ENCODE measurements at regions not wholly inside any gene's neighbourhood (a gene's known extent, or its start where the extent isn't known, plus 50 kb on each side); places are given as distances from the start of the nearest gene placed in this dataset.
"Not testable (repeated sequence)": the region's sequence is repeated elsewhere in the genome, so short reads cannot be mapped to it uniquely, and the experiment has no call there.

GRCh38 chr6:113754291-113754690 is 102.9 kb upstream of the MARCKS start:
- in situ Hi-C loops (cut with MboI; ENCODE audit: low pct_unique_long_range_greater_than_20kb, low sequenced_read_pairs): no loop called here
- DNase-seq: no peak

GRCh38 chr6:113755449-113756289 is 101.5 kb upstream of the MARCKS start:
- DNase-seq: no peak
- in situ Hi-C loops (cut with MboI; ENCODE audit: low pct_unique_long_range_greater_than_20kb, low sequenced_read_pairs): no loop called here

DNA sequence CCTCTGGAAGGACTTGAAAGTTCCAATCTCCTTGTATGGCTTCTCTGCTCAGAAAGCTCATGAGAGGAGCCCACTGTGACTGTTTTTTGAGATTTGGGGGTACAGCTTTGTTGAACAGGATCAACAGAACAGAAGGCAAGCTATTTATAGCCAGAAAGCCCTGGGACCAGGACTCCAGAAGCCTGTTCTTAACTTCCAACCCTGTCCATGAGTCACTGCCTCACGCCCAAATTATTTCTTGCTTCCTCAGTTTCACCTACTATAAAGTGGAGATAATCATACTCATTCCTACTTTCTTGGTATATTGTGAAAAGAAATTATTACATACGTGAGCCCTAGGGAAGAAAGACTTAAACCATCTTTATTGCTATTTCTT is 100.9 kb upstream of the MARCKS start:
- DNase-seq: no peak
- in situ Hi-C loops (cut with MboI; ENCODE audit: low pct_unique_long_range_greater_than_20kb, low sequenced_read_pairs): no loop called here

GRCh38 chr6:113758214-113758613 is 98.9 kb upstream of the MARCKS start:
- in situ Hi-C loops (cut with MboI; ENCODE audit: low pct_unique_long_range_greater_than_20kb, low sequenced_read_pairs): no loop called here
- no peak for DNase-seq

DNA sequence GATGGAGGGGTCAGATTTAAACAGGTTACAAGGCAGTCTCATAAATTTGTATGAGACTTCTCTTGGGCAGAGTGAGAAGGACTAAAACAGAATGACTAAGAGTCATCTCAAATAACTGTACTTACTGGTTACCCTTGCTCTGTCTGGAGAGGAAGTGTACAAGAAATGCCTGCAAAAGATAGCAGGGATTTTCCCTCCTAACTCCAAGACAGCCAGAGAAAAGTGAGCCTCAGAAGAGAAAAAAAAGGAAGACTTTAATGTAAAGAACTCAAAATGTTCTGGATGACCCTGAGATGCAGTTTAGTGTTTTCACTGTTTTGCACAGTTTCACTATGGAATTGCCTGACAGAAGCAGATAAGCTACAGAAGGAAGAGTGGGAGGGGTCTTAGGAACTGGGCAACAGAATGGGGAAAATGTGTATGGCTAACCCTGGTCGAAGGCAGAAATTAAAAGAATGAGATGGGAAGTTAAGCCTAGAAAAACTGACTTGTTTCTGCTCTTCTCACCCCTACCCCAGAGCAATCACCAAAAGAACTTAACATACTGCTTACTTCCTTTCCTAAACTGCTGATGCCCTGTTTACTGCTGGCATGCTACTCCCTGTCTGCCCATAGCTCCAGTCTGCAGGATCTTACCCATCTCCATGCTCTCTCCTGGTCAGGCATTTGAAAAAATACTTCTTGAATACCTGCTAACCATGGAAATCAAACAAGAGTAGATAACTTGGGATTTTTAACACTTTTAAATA is 98.1 kb upstream of the MARCKS start:
- no peak for DNase-seq
- in situ Hi-C loops (cut with MboI; ENCODE audit: low pct_unique_long_range_greater_than_20kb, low sequenced_read_pairs): no loop called here

GRCh38 chr6:113762641-113763040 is 94.5 kb upstream of the MARCKS start:
- in situ Hi-C loops (cut with MboI; ENCODE audit: low pct_unique_long_range_greater_than_20kb, low sequenced_read_pairs): no loop called here
- no peak for DNase-seq

DNA sequence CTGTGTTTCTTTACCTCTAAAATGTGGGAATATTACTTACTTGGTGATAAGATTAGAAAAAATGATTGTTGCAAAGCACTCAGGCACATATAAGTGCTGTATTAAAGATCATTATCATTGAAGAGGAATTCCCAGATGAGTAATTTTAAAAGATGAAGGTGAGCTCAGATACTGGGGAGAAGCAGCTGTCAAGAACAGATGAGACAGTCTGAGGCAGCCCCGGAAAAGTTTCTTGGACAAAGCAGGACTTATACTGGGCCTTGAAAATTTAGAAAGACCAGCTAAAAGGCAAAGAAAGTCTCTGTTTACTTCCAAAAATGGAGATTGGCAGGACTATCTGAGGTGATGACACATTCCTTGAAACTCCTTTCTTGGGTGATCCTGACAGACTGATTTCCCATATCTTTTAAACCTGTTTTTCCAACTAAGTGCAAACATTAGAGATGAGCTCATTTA is 93.8 kb upstream of the MARCKS start:
- in situ Hi-C loops (cut with MboI; ENCODE audit: low pct_unique_long_range_greater_than_20kb, low sequenced_read_pairs): no loop called here
- DNase-seq: no peak

- in situ Hi-C loops (cut with MboI; ENCODE audit: low pct_unique_long_range_greater_than_20kb, low sequenced_read_pairs): no loop called here
- DNase-seq: no peak
These were observed 93.3 kb upstream of the MARCKS start for GRCh38 chr6:113763876-113764275.

DNA sequence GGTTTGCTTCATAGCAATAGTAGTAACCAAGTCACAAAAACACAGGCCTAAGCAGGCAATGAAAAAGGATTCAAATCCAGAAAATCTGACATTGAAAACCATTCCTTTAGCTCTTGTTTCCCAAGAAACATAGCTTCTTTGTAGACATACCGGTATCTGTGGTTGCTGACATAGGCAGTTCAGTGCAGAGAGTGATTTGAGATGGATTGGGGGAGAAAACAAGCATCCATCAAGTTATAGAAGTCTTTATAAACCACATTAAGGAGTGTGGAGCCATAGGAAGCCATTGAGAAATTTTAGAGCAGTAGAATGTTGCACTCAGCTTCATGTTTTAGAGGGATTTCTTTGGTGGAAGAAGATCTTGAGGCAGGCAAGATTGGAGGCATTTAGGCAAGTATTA is 91.2 kb upstream of the MARCKS start:
- DNase-seq: no peak
- in situ Hi-C loops (cut with MboI; ENCODE audit: low pct_unique_long_range_greater_than_20kb, low sequenced_read_pairs): no loop called here

GRCh38 chr6:113767985-113768384 is 89.2 kb upstream of the MARCKS start:
- in situ Hi-C loops (cut with MboI; ENCODE audit: low pct_unique_long_range_greater_than_20kb, low sequenced_read_pairs): no loop called here
- no peak for DNase-seq

DNA sequence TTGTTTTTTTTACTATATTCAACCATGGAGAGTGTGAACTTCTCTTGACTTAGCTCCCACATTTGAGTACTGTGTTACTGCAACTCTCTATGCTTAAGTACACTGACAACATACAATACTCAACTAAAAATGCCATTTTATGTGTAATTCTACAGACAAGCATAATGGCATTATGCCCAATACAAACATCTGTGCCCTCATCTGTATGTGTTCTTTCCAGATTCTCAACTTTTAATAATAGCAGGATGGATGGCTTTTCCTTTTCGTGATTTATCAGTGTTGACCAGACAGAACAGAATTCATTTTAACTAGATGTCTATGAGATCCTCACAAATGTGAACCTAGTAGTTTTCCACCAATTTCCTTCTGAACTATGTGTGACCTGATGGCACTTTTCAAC is 84.2 kb upstream of the MARCKS start:
- in situ Hi-C loops (cut with MboI; ENCODE audit: low pct_unique_long_range_greater_than_20kb, low sequenced_read_pairs): no loop called here
- no peak for DNase-seq

DNA sequence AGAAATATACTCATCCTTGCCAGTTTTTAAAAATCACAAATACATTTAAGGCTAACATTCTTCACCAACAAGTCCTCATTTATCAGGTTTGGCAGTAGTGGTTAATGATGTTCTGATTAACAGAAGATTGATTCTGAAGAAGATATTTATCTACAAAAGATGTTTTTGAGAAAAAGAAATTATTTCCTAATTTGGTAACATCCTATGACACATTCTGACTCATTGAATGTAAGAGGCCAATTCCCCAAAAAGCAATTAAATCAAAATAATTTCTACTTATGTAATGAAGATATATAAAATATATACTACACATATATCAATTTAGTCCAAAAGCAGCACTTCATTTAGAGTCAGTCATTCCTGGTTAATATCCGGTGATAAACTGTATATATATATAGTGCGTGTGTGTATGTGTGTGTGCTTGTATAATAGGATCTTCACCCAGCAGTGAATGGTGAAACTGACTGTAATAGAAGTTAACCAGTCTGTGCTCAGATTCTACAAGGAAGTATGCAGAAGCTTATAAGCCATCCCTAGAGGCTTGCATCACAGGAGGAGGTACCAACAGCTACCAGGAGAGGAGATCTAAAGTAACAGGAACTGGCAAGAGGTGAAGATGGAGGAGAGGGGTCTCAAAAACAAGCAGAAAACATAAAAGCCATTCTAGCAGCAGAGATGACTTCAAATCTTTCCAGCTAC is 82.9 kb upstream of the MARCKS start:
- DNase-seq: no peak
- in situ Hi-C loops (cut with MboI; ENCODE audit: low pct_unique_long_range_greater_than_20kb, low sequenced_read_pairs): no loop called here

- in situ Hi-C loops (cut with MboI; ENCODE audit: low pct_unique_long_range_greater_than_20kb, low sequenced_read_pairs): no loop called here
- DNase-seq: no peak
These were observed 80.1 kb upstream of the MARCKS start for GRCh38 chr6:113776998-113777397.

DNA sequence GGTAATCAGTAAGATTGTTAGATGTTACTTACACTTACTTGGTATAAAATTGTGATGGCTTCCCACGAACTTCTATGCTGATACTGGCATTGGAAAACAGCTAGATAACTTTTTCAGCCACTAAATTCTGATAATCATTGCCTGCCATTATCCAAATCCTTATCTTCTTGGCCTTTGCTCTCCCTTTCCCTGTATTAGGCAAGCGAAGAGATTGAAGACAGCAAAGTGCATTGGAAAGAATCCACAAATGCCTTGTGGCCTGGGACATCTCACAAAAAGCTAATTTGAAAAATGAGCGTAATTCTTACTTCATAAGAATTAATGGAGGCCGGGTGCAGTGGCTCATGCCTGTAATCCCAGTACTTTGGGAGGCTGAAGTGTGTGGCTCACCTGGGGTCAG is 79.5 kb upstream of the MARCKS start:
- in situ Hi-C loops (cut with MboI; ENCODE audit: low pct_unique_long_range_greater_than_20kb, low sequenced_read_pairs): no loop called here
- no peak for DNase-seq

DNA sequence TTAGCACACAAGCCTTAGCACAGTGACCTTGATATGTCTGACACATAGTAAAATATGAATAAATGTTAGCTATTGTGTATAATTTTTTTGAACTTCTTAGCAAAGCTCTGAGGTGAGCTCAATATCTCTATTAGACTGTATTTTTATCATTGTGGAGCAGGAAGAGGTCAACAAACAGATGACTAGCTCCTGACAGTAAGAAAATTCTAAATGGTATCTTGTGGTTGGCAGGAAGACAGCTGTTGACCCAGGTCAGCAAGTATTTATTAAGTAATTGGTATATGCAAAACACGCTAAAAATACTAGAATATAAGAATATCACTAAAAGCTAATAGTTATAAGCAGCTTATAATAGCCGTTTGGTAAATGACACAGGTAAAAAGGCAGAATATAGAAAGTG is 77.5 kb upstream of the MARCKS start:
- no peak for DNase-seq
- in situ Hi-C loops (cut with MboI; ENCODE audit: low pct_unique_long_range_greater_than_20kb, low sequenced_read_pairs): no loop called here

DNA sequence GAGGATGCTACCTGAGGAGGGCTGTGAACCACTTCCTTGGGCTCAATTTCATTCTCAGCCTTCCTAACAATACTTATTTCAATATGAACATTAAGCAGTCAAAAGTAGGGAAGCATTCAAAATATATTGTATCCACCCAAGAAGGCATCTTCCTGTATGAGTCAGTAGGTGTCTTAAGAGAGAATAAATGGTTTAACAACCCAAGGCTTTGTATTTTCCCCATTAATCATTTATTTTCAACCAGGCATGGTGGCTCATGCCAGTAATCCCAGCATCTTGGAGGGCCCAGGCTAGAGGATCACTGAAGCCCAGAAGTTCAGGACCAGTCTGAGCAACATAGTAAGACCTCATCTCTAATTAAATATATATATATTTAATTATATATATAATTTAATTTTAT is 74.5 kb upstream of the MARCKS start:
- DNase-seq: no peak
- in situ Hi-C loops (cut with MboI; ENCODE audit: low pct_unique_long_range_greater_than_20kb, low sequenced_read_pairs): no loop called here

GRCh38 chr6:113786168-113786567 is 71.0 kb upstream of the MARCKS start:
- no peak for DNase-seq
- in situ Hi-C loops (cut with MboI; ENCODE audit: low pct_unique_long_range_greater_than_20kb, low sequenced_read_pairs): no loop called here

DNA sequence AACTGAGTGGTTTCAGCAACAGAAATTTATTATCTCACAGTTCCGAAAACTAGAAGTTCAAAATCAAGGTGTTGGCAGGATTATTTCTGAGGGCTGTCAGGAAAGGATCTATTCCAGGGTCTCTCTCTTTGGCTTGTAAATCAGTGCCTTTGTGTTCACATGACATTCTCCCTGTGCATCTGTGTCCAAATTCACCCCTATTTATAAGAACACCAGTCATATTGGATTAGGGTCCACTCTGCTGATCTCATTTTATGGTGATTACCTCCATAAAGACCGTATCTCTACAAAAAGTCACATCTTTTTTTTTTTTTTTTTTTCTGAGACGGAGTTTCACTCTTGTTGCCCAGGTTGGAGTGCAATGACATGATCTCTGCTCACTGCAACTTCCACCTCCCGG is 68.6 kb upstream of the MARCKS start:
- in situ Hi-C loops (cut with MboI; ENCODE audit: low pct_unique_long_range_greater_than_20kb, low sequenced_read_pairs): no loop called here
- DNase-seq: no peak

- in situ Hi-C loops (cut with MboI; ENCODE audit: low pct_unique_long_range_greater_than_20kb, low sequenced_read_pairs): not testable (repeated sequence)
These were observed 65.9 kb upstream of the MARCKS start for GRCh38 chr6:113791225-113791624.

DNA sequence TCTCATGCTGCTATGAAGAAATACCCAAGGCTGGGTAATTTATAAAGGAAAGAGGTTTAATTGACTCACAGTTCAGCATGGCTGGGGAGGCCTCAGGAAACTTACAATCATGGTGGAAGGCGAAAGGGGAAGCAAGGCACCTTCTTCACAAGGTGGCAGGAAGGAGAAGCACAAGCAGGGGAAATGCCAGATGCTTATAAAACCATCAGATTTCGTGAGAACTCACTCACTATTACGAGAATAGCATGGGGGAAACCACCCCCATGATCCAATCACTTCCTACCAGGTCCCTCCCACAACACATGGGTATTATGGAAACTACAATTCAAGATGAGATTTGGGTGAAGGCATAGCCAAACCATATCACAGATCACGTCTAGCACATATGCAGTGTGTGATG is 61.8 kb upstream of the MARCKS start:
- in situ Hi-C loops (cut with MboI; ENCODE audit: low pct_unique_long_range_greater_than_20kb, low sequenced_read_pairs): not testable (repeated sequence)
- DNase-seq: peak; percentile 93

More at GRCh38 chr6:113791225-113791624, 65.9 kb upstream of the MARCKS start:
- not testable (repeated sequence) for DNase-seq

All from KBM-7 (cell line).